DMS153 (cell line): ENCODE measurements at regions not wholly inside any gene's neighbourhood (a gene's known extent, or its start where the extent isn't known, plus 50 kb on each side); places are given as distances from the start of the nearest gene placed in this dataset.
"Not testable (repeated sequence)": the region's sequence is repeated elsewhere in the genome, so short reads cannot be mapped to it uniquely, and the experiment has no call there.

Source experiments
- DNase-seq: peaks from one replicate; lab custom pipeline; 2025; lab: John Stamatoyannopoulos, UW

GRCh38 chr21:36207577-36208320 lies 51.1 kb downstream of the DOP1B start:
- DNase-seq: no peak

GRCh38 chr21:36208326-36209013 lies 51.8 kb downstream of the DOP1B start:
- DNase-seq: no peak

GRCh38 chr21:36209626-36210171 lies 53.1 kb downstream of the DOP1B start:
- DNase-seq: peak; percentile 64

- DNase-seq: no peak
Observed at GRCh38 chr21:36210779-36211659, 54.4 kb downstream of the DOP1B start.

GRCh38 chr21:36211660-36212512 lies 55.3 kb downstream of the DOP1B start:
- DNase-seq: no peak

GRCh38 chr21:36212513-36212780 lies 55.8 kb downstream of the DOP1B start:
- DNase-seq: no peak

GRCh38 chr21:36214561-36214960 lies 57.9 kb downstream of the DOP1B start:
- DNase-seq: no peak

GRCh38 chr21:36217743-36218142 lies 61.1 kb downstream of the DOP1B start:
- DNase-seq: no peak

GRCh38 chr21:36218691-36219090 lies 62.1 kb downstream of the DOP1B start:
- DNase-seq: no peak

GRCh38 chr21:36223451-36223850 lies 66.8 kb downstream of the DOP1B start:
- DNase-seq: no peak

- DNase-seq: no peak
Observed at GRCh38 chr21:36229181-36229580, 72.6 kb downstream of the DOP1B start.

GRCh38 chr21:36231444-36231843 lies 74.8 kb downstream of the DOP1B start:
- DNase-seq: not testable (repeated sequence)

- no peak for DNase-seq
Observed at GRCh38 chr21:36232641-36233040, 76.0 kb downstream of the DOP1B start.

GRCh38 chr21:36235058-36235582 lies 78.5 kb downstream of the DOP1B start:
- DNase-seq: no peak

- no peak for DNase-seq
Observed at GRCh38 chr21:36236052-36236730, 79.6 kb downstream of the DOP1B start.

GRCh38 chr21:36237441-36237840 lies 80.8 kb downstream of the DOP1B start:
- DNase-seq: no peak

GRCh38 chr21:36239585-36239984 lies 80.4 kb upstream of the MORC3 start:
- DNase-seq: no peak

- DNase-seq: no peak
Observed at GRCh38 chr21:36241717-36242116, 78.3 kb upstream of the MORC3 start.

GRCh38 chr21:36245115-36245514 lies 74.9 kb upstream of the MORC3 start:
- DNase-seq: no peak

- DNase-seq: no peak
Observed at GRCh38 chr21:36245649-36246048, 74.3 kb upstream of the MORC3 start.
